ES-I3 (cell line): ENCODE measurements at regions not wholly inside any gene's neighbourhood (a gene's known extent, or its start where the extent isn't known, plus 50 kb on each side); places are given as distances from the start of the nearest gene placed in this dataset.

ENCODE experiments used
- H3K36me3 ChIP-seq: 2 replicates; pipeline ENCODE4 v1.6.1; 2013; ENCODE audit warnings: mild to moderate bottlenecking, low read length, control low read depth, moderate library complexity; ENCODE audit not compliant: insufficient read depth
- H3K4me1 ChIP-seq: 2 replicates; pipeline ENCODE4 v1.6.1; 2013; ENCODE audit warnings: mild to moderate bottlenecking, control low read depth, low read length; ENCODE audit not compliant: insufficient read depth
- H3K9ac ChIP-seq: 2 replicates; pipeline ENCODE4 v1.6.1; 2013; ENCODE audit warnings: low read depth, mild to moderate bottlenecking, low read length, moderate library complexity
- H3K9me3 ChIP-seq: 2 replicates; pipeline ENCODE4 v1.6.1; 2013; ENCODE audit warnings: mild to moderate bottlenecking, low read length, moderate library complexity; ENCODE audit not compliant: control insufficient read depth, insufficient read depth

DNA sequence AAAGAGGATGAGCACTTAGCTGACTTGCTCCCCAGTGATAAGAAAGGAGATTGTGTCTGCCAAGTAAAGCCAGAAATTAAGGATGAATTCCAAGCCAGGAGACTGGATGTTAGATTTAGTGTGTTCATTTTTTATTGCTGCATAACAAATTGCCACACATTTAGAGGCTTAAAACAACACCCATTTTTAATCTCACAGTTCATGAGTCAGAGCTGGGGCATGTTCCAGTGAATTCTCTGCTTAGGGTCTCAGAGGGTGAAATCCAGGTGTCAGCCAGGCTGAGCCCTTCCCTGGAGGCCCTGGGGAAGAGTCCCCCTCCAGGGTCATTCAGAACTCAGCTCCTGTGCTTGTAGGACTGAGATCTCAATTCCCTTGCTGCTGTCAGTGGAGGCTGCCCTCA, 352.8 kb downstream of the BUD13 start:
- Histone ChIP-seq H3K9ac (no peak overlapping the region), H3K4me1 (peaks cover 12% of the 10 kb centered on the region; the same call in 1 of the 2 replicates), H3K36me3 (no peaks in the 10 kb centered on the region), H3K9me3 (no peaks in the 10 kb centered on the region)

DNA sequence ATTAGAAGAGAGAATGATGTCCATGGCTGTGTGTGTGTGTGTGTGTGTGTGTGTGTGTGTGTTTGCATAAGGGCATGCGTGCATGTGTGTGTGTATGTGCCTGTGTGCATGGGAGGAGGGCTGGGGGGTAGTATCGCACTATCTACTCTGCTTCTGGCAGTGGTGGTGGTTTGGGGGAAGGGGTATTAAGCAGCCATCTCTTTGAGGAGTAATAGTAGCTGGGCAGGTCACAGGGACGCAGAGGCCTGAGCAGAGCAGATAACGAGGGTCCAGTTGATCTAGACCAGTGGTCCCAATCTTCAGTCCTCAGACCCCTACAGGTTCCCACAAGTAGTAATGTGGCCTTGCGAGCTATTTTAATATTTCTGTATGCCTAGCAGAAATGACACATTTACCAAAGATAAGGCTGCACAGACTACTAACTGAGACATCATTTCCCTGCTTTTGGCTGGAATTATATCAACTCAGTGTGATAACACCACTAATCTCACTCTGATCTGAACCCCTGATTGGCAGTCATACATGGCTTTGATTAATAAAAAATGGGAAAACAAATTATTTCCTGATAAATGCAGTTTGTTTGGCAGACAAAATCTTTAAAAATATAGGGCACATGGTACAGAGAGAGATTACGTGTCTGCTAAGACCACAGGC, 354.3 kb downstream of the BUD13 start:
- Histone ChIP-seq H3K36me3 (no peaks in the 10 kb centered on the region), H3K9me3 (no peaks in the 10 kb centered on the region), H3K9ac (no peak overlapping the region), H3K4me1 (peaks cover 24% of the 10 kb centered on the region)

DNA sequence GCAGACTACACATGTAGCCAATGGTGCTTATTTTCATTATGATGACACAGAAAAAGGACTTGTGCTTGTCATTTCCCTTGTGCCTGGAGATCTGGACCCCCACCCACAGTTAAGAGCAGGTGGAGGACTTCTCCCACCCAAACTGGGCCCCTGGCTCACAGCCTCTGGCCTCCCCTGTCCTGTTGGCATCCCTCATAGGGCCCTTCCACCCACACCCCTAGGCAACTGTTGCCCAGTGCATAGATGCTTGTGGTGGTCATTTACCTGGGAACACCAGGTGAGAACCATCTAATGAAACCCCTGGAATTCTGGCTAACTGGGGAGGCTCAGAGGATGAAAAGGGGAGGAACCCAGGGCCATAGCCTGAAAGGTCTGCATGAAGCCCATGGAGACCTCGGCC, 355.9 kb downstream of the BUD13 start:
- Histone ChIP-seq H3K4me1 (peaks cover 24% of the 10 kb centered on the region), H3K9me3 (no peaks in the 10 kb centered on the region), H3K36me3 (no peaks in the 10 kb centered on the region), H3K9ac (no peak overlapping the region)

DNA sequence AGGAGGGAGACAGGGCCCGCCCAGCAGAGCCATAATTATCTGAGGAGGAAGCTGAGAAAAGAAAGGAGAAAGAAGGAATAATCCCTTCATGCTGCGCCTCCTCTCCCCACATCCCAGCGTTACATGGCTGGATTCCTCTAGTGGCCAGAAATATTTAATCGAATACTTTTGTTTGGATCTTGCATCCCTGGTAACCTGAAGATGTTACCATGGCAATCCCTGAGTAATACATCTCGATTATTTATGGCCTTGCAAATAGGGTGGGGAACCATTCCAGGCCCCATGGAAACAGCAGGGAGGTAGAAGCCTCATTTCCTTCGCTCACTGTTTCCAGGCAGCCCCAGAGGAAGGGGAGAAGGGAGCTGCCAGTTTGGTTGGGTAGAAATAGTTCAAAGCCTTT, 357.7 kb downstream of the BUD13 start:
- H3K36me3 ChIP-seq = no peaks in the 10 kb centered on the region
- H3K9me3 ChIP-seq = no peaks in the 10 kb centered on the region
- no peak overlapping the region for H3K9ac ChIP-seq
- H3K4me1 ChIP-seq = peaks cover 20% of the 10 kb centered on the region

DNA sequence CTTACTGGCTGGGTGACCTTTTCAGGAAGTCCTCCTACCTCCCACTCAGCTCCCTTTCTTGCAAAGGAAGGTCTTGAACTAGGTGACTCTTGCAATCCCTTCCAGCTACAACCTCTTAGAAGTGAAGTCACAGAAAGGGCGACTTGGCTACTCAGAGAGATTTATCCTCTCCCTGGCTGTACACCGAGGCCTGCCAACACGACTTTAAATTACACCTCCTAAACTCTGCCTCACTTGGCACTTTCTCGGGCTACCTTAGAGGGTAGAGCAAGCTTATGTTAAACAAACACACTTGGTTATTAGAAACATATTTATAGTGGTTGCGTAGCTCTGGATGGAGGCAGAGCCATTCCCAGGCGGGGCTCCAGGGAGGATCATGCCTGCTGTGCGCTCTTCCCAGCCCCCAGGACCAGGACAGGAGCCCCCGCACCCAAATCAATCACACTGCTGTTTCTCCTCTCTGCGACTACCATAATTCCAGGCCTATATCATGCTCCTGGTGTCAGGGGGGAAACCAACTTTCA, 358.4 kb downstream of the BUD13 start:
- no peaks in the 10 kb centered on the region for H3K36me3 ChIP-seq
- no peaks in the 10 kb centered on the region for H3K9me3 ChIP-seq
- H3K4me1 ChIP-seq = peaks cover 20% of the 10 kb centered on the region
- no peak overlapping the region for H3K9ac ChIP-seq

DNA sequence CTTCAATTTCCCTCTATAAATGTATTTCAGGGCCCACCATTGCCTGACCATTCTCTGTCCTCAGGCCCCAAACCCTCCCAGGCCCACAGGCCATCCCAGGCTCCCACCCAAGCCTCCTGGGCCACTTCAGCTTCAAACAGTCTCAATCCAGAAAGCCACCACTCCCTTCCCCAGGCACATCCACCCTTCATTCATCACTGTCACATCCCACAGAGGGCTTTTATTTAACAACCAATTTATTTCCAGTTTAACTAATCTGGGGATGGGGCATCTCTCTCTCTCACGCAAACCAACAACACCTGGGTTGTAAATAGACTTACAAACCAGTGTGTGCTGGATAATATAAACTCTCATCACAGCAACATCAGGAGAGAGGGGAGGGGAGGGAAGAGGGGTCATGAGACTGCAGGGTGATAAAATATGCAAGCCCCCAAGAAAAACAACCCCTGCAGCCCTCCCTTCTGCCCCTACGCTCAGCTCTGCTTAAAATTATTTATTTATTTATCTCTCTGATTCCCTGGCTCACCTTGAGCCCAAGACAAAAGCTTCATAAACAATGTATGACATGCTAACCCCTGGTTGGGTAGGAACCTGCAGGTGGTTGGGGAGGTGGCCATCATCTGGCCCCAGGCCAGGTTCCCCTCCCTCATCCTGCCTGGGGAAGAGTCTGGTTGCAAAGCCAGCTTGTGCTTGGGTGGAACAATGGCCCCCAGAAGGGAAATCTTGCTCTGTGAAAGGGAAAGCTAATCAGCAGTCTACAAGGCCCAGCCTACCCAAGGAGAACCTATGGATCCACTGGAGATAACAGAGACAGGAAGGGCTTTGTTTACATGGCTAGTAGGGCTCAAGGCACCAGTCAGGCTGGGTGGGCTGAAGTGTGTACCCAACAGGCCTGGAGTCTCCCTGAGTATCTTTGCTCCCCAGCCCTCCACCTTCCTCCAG, 359.2 kb downstream of the BUD13 start:
- Histone ChIP-seq H3K9ac (no peak overlapping the region), H3K9me3 (no peaks in the 10 kb centered on the region), H3K4me1 (peaks cover 20% of the 10 kb centered on the region), H3K36me3 (no peaks in the 10 kb centered on the region)

DNA sequence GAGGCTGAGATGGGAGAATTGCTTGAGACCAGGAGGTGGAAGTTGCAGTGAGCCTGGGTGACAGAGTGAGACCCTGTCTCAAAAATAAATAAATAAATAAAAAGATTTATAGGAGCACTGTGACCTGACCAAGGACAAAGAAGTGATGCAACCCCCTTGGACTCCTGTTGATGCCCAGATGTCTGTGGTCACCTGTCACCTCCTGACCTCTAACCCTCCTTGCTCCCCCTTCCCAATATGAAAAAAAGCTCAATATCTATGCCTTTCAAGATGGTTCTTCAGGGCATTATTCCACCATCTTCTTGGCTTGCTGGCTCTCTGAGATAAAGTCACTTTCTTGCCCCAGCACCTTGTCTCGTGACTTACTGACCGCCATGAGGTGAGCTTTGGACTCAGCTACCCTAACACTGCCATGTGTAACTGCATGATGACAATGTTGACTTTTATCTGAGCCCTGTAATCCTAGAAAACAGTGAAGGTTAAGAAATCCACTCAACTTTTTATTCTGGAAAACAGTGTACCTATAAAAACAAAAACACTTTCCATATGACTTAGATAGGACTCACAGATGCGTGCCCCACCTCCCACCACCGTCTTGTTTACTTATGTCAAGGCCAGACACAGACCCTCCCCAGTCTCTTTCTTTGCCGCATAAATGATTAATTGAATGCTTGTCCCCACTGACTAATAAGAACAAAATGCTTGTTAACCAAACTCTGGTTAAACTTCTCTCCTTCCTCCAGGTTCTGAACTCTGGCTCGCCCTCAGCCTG, 360.5 kb downstream of the BUD13 start:
- Histone ChIP-seq H3K4me1 (peaks cover 20% of the 10 kb centered on the region), H3K9me3 (no peaks in the 10 kb centered on the region), H3K36me3 (no peaks in the 10 kb centered on the region), H3K9ac (no peak overlapping the region)

DNA sequence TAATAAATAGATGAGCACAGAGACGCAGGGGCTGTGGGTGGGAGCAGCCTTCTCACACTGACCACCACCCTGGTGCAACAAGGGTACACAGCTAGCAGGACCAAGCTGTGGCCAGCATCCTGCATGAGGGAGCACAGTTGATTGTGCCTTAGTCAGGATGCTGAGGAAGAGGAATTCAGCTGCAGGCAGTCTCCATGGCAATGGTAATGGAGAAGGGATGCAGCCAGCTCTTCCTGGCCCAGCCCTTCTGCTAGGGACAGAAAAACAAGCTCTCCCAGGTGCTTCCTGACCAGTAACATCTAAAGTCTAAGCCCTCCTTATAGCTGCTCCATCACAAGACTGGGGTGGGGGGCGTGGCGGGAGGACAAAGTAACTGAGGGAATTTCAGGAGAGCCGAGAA, 363.5 kb downstream of the BUD13 start:
- Histone ChIP-seq H3K9me3 (no peaks in the 10 kb centered on the region), H3K9ac (no peak overlapping the region), H3K4me1 (peaks cover 6% of the 10 kb centered on the region), H3K36me3 (no peaks in the 10 kb centered on the region)

DNA sequence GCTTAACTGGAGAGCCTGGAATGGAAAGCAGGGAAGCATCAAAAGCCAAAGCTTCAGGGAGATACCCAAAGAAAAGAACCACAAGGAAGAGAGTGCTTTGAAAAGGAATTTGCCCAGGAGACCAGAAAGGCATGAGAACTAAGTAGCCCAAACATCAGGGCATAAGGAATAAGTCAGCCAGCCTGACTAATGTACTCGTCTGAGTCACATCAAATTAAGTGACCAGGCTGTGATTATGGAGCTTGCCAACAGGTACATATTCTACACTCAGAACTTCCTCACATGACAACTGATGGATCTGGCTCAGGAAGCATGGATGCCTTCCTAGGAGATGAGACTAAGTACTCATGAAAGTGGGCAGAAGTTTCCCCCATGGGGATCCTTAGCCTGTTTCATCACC, 366.7 kb downstream of the BUD13 start:
- Histone ChIP-seq H3K9ac (no peak overlapping the region), H3K36me3 (no peaks in the 10 kb centered on the region), H3K4me1 (no peaks in the 10 kb centered on the region; the same call in 1 of the 2 replicates), H3K9me3 (no peaks in the 10 kb centered on the region)

DNA sequence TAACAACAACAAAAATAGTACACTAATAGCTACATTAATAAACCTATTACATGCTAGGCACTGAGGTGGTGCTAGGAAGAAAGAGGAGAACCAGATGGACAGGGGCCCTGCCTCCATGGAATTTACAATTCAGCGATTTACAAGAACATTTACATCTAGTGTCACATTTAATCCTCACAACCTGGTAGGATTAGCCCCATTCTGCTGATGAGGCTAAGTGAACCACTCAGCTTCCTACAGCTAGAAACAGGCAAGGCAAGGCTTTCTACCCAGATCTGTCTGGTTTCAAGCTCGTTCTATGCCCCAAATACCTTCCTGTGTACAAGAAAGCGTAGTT, 368.4 kb downstream of the BUD13 start:
- Histone ChIP-seq H3K4me1 (no peaks in the 10 kb centered on the region; the same call in 1 of the 2 replicates), H3K9ac (no peak overlapping the region), H3K36me3 (no peaks in the 10 kb centered on the region), H3K9me3 (no peaks in the 10 kb centered on the region)

DNA sequence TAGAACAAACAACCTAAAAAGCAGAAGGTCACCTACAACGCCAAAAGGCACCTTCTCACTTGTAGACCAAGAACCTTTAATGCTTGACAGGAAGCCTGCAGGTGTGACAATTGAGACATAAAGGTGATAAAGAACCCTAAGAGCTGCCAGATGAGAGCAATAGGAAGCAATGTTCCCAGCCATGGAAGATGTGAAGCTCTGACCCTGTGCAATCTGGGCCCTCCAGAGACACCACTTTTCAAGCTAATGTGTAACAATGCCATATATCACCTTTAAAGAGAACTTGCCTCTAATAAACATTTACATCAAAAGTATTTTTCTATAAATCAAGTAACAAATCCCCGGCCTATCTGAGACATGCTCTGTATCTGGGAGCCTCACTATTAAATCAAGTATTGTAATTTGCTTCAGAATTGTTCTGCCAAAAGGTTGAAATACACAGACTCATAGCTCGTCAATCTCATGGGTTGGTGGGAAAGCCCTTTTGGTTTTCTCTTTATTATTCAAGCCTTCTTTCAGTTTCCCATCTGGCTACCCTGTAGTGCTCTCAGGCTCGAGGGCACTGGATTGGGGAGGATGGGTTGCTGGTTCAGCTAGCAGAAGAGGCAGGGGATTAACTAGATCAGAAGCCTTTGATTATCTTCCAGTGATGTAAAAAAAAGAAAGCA, 368.9 kb downstream of the BUD13 start:
- no peaks in the 10 kb centered on the region for H3K9me3 ChIP-seq
- H3K36me3 ChIP-seq = no peaks in the 10 kb centered on the region
- H3K9ac ChIP-seq = no peak overlapping the region
- H3K4me1 ChIP-seq = no peaks in the 10 kb centered on the region; the same call in 1 of the 2 replicates

DNA sequence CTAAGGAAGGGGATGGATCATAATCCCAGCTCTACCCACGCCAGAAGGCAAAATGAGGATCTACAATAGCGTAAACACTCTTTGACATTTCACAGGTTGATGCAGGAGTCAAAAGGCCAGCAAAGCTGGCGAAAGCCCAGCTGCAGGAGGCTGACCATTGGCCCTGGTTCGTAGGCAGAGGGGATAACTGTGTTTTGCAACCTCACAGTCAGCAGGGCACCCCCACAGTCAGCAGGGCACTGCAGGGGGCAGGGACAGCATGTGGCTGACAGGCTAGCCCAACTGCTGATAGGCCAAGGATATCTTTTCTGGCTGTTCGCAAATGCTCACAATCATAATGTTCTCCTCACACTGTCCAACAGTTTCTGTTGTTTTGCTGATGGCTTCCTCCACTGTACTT, 372.7 kb downstream of the BUD13 start:
- H3K4me1 ChIP-seq = no peaks in the 10 kb centered on the region; the same call in 1 of the 2 replicates
- H3K9ac ChIP-seq = no peak overlapping the region
- H3K9me3 ChIP-seq = no peaks in the 10 kb centered on the region
- H3K36me3 ChIP-seq = no peaks in the 10 kb centered on the region

DNA sequence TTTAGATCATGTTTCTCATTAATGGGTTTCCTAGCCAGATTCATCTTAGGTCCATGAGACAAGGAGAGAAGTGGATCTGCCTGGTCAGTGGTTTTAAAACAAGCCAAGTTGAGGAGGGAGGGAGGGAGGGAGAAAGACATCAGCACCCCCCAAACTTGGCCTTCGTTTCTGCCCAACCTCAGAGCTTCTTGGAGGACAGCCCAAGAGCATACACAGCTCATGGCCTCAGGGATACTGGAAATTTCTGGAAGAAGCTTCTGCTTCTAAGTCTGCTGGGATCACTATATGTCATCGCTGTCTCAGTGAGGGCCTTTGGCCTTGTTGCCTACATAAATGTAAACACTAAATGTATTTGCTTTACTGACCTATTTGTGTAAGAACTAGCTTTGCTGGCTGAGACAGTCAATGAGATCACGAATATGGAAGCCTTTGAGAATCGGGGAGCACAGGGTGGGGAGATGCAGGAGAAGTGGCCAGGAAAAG, 375.1 kb downstream of the BUD13 start:
- Histone ChIP-seq H3K36me3 (no peaks in the 10 kb centered on the region), H3K9ac (no peak overlapping the region), H3K9me3 (no peaks in the 10 kb centered on the region), H3K4me1 (no peaks in the 10 kb centered on the region)

DNA sequence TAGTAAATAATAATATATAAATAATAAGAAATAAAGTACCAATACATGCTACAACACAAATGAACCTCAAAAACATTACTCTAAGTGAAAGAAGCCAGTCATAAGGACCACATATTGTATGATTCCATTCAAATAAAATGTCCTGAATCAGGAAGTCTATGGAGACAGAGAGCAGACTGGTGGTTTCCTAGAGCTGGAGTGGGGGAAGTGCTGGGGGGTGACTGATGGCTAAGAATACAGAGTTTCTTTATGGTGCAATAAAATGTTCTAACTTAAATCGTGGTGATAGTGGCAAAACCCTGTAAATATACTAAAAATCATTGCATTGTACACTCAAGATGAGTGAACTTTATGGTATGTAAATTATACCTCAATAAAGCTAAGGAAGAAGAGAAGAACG, 376.5 kb downstream of the BUD13 start:
- no peak overlapping the region for H3K9ac ChIP-seq
- no peaks in the 10 kb centered on the region for H3K4me1 ChIP-seq
- no peaks in the 10 kb centered on the region for H3K36me3 ChIP-seq
- no peaks in the 10 kb centered on the region for H3K9me3 ChIP-seq
